Stimulated activated memory B cell treated with anti-CD40 and anti-IgM and Interleukin-4, amounts not matched to agents 10 μg/mL and 1 μg/mL and 100 μg/mL, for 72 hours (primary cell): ENCODE measurements at regions not wholly inside any gene's neighbourhood (a gene's known extent, or its start where the extent isn't known, plus 50 kb on each side); places are given as distances from the start of the nearest gene placed in this dataset.
"Not testable (repeated sequence)": the region's sequence is repeated elsewhere in the genome, so short reads cannot be mapped to it uniquely, and the experiment has no call there.

Experiments
- ATAC-seq: fragments of 150-1000 bp; cut with Tn5 transposase; 2 replicates; pipeline ENCODE4 v1.10.0; 2021
- H3K27ac Mint-ChIP-seq: one replicate; pipeline ENCODE4 v1.8.0; 2022; ENCODE audit warnings: mild to moderate bottlenecking, mixed read lengths
- H3K27me3 Mint-ChIP-seq: one replicate; pipeline ENCODE4 v1.8.0; 2022; ENCODE audit warnings: mixed read lengths
- H3K36me3 Mint-ChIP-seq: one replicate; pipeline ENCODE4 v1.8.0; 2022; ENCODE audit warnings: mixed read lengths
- H3K4me1 Mint-ChIP-seq: one replicate; pipeline ENCODE4 v1.8.0; 2022; ENCODE audit warnings: mixed read lengths
- H3K4me3 Mint-ChIP-seq: one replicate; pipeline ENCODE4 v1.8.0; 2022; ENCODE audit warnings: mild to moderate bottlenecking, moderate library complexity, mixed read lengths
- H3K9me3 Mint-ChIP-seq: one replicate; pipeline ENCODE4 v1.8.0; 2022; ENCODE audit warnings: mixed read lengths

- Mint-ChIP-seq H3K4me1 (no peaks in the 10 kb centered on the region), H3K9me3 (no peaks in the 10 kb centered on the region), H3K27ac (no peak overlapping the region), H3K4me3 (no peak overlapping the region), H3K27me3 (no peaks in the 10 kb centered on the region), H3K36me3 (no peaks in the 10 kb centered on the region)
- ATAC-seq = no peak
These were observed 438.3 kb downstream of the RAB38 start for GRCh38 chr11:87736928-87737327.

DNA sequence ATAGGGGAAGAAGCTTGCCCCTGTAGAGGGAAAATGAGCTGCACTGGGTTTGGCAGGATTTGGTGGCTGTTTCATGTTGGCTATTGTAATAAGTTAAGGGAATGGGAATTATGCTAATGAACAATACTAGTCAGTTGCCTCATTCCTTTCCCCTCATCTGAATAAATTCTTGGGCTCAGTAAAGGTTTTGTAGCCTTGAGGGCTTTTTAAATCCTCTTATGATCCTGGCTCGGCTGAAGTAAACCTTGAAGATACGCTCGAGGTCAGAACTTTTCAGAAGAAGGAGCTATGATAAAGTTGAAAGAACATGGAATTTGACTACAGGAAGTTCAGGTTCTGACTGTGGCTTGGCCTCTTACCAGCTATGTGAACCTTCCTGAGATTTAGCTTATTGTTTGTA is 448.7 kb downstream of the RAB38 start:
- peaks cover 9% of the 10 kb centered on the region for H3K9me3 Mint-ChIP-seq
- no peaks in the 10 kb centered on the region for H3K4me1 Mint-ChIP-seq
- no peak overlapping the region for H3K27ac Mint-ChIP-seq
- no peaks in the 10 kb centered on the region for H3K27me3 Mint-ChIP-seq
- ATAC-seq = no peak
- no peak overlapping the region for H3K4me3 Mint-ChIP-seq
- no peaks in the 10 kb centered on the region for H3K36me3 Mint-ChIP-seq

DNA sequence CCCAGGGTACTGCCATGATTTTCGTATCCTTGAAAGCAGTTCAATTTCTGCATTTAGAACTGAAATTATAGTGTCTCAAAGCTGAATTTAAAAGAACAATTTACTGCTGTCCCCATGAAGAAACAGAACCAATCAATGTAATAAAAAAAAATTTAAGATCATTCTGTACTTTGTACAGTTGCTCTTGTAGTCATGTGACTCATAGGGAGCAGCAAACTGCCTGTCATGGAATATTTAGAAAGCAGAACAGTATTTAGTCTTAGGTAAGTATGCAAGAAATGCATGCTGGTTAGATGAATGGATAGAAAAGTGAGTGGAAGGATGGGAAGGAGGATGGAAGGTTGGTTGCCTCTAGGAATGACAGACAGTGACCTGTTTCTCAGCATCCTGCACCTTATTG is 450.9 kb downstream of the RAB38 start:
- H3K36me3 Mint-ChIP-seq = no peaks in the 10 kb centered on the region

DNA sequence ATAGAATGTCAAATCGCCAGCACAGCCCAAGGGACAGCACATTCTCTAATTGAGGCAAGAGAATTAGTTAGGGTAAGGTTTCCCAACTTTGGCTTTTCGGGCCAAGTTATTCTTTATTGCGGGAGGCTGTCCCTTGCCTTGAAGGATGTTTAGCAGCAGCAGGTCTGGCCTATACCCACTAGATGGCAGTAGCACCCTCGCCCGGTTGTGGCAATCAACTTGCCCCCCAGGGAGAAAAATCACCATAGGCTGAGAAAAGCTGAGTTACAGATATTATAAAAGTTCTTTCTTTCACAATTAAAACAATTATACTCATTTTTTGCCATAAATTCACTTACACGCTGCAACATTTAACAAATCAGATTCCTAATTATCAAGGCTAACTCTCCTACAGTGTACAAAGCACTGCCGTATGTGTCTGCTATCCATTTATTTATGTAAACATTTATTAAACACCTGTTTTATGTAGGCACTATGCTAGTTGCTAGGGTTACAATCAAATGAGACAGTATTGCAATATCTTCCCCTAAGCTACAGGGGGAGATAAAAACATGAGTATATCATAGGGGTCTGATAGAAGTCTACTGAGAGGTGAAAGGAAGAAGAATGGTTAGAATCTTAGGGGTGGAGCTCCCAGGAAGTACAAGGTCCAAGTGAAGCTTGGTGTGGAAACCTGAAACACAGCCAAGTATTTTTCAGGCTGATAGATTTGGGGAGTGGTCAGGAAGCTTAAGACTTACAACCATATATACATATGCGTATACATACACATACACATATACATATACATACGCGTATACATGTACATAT is 452.3 kb downstream of the RAB38 start:
- Mint-ChIP-seq H3K9me3 (peaks cover 3% of the 10 kb centered on the region), H3K4me3 (no peak overlapping the region), H3K27me3 (no peaks in the 10 kb centered on the region), H3K27ac (no peak overlapping the region), H3K4me1 (no peaks in the 10 kb centered on the region), H3K36me3 (no peaks in the 10 kb centered on the region)
- ATAC-seq = no peak

More for the DNA sequence above, 450.9 kb downstream of the RAB38 start:
- no peaks in the 10 kb centered on the region for H3K27me3 Mint-ChIP-seq
- H3K9me3 Mint-ChIP-seq = peaks cover 5% of the 10 kb centered on the region
- H3K27ac Mint-ChIP-seq = no peak overlapping the region
- ATAC-seq = no peak
- H3K4me3 Mint-ChIP-seq = no peak overlapping the region
- H3K4me1 Mint-ChIP-seq = no peaks in the 10 kb centered on the region

- no peak for ATAC-seq
- no peak overlapping the region for H3K4me3 Mint-ChIP-seq
These were observed 455.7 kb downstream of the RAB38 start for GRCh38 chr11:87719326-87720073.

GRCh38 chr11:87712802-87713202 is 462.4 kb downstream of the RAB38 start:
- H3K4me3 Mint-ChIP-seq = no peak overlapping the region
- no peak overlapping the region for H3K27ac Mint-ChIP-seq
- H3K36me3 Mint-ChIP-seq = no peaks in the 10 kb centered on the region
- no peaks in the 10 kb centered on the region for H3K4me1 Mint-ChIP-seq
- no peaks in the 10 kb centered on the region for H3K27me3 Mint-ChIP-seq
- ATAC-seq = no peak
- H3K9me3 Mint-ChIP-seq = peaks cover 3% of the 10 kb centered on the region

More at GRCh38 chr11:87719326-87720073, 455.7 kb downstream of the RAB38 start:
- Mint-ChIP-seq H3K27ac (no peak overlapping the region), H3K4me1 (no peaks in the 10 kb centered on the region), H3K27me3 (no peaks in the 10 kb centered on the region), H3K36me3 (no peaks in the 10 kb centered on the region), H3K9me3 (peaks cover 3% of the 10 kb centered on the region)

GRCh38 chr11:87712391-87712790 is 462.9 kb downstream of the RAB38 start:
- no peak overlapping the region for H3K4me3 Mint-ChIP-seq
- H3K27me3 Mint-ChIP-seq = no peaks in the 10 kb centered on the region
- no peaks in the 10 kb centered on the region for H3K4me1 Mint-ChIP-seq
- peaks cover 3% of the 10 kb centered on the region for H3K9me3 Mint-ChIP-seq
- no peaks in the 10 kb centered on the region for H3K36me3 Mint-ChIP-seq
- no peak for ATAC-seq
- no peak overlapping the region for H3K27ac Mint-ChIP-seq

GRCh38 chr11:87703589-87703988 is 471.7 kb downstream of the RAB38 start:
- not testable (repeated sequence) for H3K36me3 Mint-ChIP-seq, H3K4me3 Mint-ChIP-seq, ATAC-seq, H3K27ac Mint-ChIP-seq, H3K4me1 Mint-ChIP-seq, H3K27me3 Mint-ChIP-seq
- H3K9me3 Mint-ChIP-seq = peaks cover 14% of the 10 kb centered on the region

DNA sequence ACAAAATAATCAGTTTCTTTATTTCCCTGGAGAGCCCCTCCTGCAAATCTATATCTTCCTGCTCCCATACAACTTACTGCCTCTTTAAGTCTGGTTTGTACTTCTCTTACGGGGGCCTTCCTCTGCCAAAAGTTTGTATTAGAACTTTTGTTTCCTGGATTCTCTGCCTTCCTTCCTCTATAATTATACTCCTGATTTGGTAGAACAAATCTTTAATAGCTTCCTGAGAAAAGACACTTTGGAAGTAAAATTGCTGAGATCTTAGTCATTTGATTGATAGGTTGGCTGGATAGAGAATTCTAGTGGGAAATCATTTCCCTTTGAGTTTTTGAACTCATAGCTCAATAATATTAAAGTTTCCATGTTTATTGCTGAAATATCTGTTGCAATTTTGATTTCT is 499.2 kb downstream of the RAB38 start:
- ATAC-seq = no peak
- Mint-ChIP-seq H3K27ac (no peak overlapping the region), H3K27me3 (no peaks in the 10 kb centered on the region), H3K9me3 (peaks cover 2% of the 10 kb centered on the region), H3K36me3 (no peaks in the 10 kb centered on the region), H3K4me3 (no peak overlapping the region), H3K4me1 (no peaks in the 10 kb centered on the region)

DNA sequence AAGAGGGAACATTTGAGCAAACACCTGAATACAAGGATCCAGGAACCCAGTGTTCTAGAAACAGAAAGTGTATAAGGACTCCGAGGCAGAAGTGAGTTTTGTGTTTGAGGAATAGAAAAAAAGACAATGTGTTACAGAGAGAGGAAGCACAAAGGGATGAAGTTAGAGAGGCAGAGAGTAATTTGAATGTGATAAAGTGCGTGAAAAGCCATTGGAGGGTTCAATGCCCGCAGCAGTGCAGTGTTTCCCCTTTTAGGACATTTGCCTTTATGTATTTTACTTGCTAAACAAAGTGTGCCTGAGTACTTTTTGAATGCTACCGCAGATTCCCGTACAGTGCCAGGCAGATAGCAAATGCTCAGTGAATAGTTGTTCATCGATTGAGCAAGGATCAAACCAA is 508.5 kb downstream of the RAB38 start:
- H3K27ac Mint-ChIP-seq = no peak overlapping the region
- ATAC-seq = no peak
- H3K4me3 Mint-ChIP-seq = no peak overlapping the region
- H3K4me1 Mint-ChIP-seq = no peaks in the 10 kb centered on the region
- peaks cover 3% of the 10 kb centered on the region for H3K9me3 Mint-ChIP-seq
- no peaks in the 10 kb centered on the region for H3K27me3 Mint-ChIP-seq
- no peaks in the 10 kb centered on the region for H3K36me3 Mint-ChIP-seq

GRCh38 chr11:87662287-87662686 is 513.0 kb downstream of the RAB38 start:
- ATAC-seq = no peak
- Mint-ChIP-seq H3K4me1 (no peaks in the 10 kb centered on the region), H3K27me3 (no peaks in the 10 kb centered on the region), H3K36me3 (no peaks in the 10 kb centered on the region), H3K27ac (no peak overlapping the region), H3K4me3 (no peak overlapping the region), H3K9me3 (peaks cover under 1% of the 10 kb centered on the region)

GRCh38 chr11:87660926-87661660 is 514.1 kb downstream of the RAB38 start:
- ATAC-seq = no peak
- Mint-ChIP-seq H3K4me3 (no peak overlapping the region), H3K27me3 (no peaks in the 10 kb centered on the region)

DNA sequence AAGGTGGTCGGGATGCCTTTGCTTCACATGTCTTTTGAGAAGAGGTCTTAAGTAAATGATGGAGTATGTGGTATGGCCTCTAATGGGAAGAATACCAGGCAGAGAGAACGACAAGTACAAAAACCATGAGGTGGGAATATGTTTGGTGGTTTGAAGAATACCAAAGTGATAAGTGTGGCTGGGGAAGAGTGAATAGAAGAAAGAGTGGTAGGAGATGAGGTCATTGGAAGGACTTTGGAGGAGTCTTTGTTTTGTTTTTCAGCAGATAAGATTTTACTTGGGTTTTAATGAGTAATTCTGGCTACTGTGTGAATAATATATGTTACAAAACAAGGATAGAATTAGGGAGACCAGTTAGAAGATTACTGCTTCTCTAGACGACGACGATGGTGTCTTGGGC is 515.4 kb downstream of the RAB38 start:
- Mint-ChIP-seq H3K4me3 (no peak overlapping the region), H3K27me3 (no peaks in the 10 kb centered on the region), H3K9me3 (peaks cover 7% of the 10 kb centered on the region), H3K27ac (no peak overlapping the region), H3K4me1 (no peaks in the 10 kb centered on the region), H3K36me3 (no peaks in the 10 kb centered on the region)
- ATAC-seq = no peak

More at GRCh38 chr11:87660926-87661660, 514.1 kb downstream of the RAB38 start:
- Mint-ChIP-seq H3K36me3 (no peaks in the 10 kb centered on the region), H3K4me1 (no peaks in the 10 kb centered on the region), H3K27ac (no peak overlapping the region), H3K9me3 (peaks cover 3% of the 10 kb centered on the region)

GRCh38 chr11:87645626-87646025 is 529.6 kb downstream of the RAB38 start:
- peaks cover 3% of the 10 kb centered on the region for H3K9me3 Mint-ChIP-seq
- ATAC-seq = no peak
- no peak overlapping the region for H3K27ac Mint-ChIP-seq
- H3K4me3 Mint-ChIP-seq = no peak overlapping the region
- H3K4me1 Mint-ChIP-seq = no peaks in the 10 kb centered on the region
- H3K36me3 Mint-ChIP-seq = no peaks in the 10 kb centered on the region
- no peaks in the 10 kb centered on the region for H3K27me3 Mint-ChIP-seq

GRCh38 chr11:87639753-87640364 is 535.4 kb downstream of the RAB38 start:
- no peaks in the 10 kb centered on the region for H3K9me3 Mint-ChIP-seq
- no peaks in the 10 kb centered on the region for H3K36me3 Mint-ChIP-seq
- H3K27me3 Mint-ChIP-seq = no peaks in the 10 kb centered on the region
- ATAC-seq = no peak
- H3K4me3 Mint-ChIP-seq = no peak overlapping the region
- H3K27ac Mint-ChIP-seq = no peak overlapping the region
- H3K4me1 Mint-ChIP-seq = no peaks in the 10 kb centered on the region
